SK-N-SH (cell line): ENCODE measurements at regions not wholly inside any gene's neighbourhood (a gene's known extent, or its start where the extent isn't known, plus 50 kb on each side); places are given as distances from the start of the nearest gene placed in this dataset.

Experiments used
- CTCF ChIA-PET: fragments of 300-600, 350-600 bp; formaldehyde crosslinking; extraction: SDS; loops from one replicate; lab custom pipeline; 2021; lab: Yijun Ruan, JAX
- POLR2A ChIA-PET: fragments of 350-600 bp; sonication (Branson Sonifier 250); formaldehyde crosslinking; extraction: SDS; loops from one replicate; lab custom pipeline; 2020; ENCODE audit warnings: antibody characterized with exemption, inconsistent platforms; lab: Yijun Ruan, JAX
- DNase-seq: peaks from one replicate; pipeline ENCODE4 v3.0.0; 2012
- H2AFZ ChIP-seq: fragments of 200-600 bp; sonication (generic); 2 replicates; pipeline ENCODE4 v1.8.1; 2016; ENCODE audit warnings: antibody characterized with exemption, mild to moderate bottlenecking, low read depth
- H3F3A ChIP-seq: fragments of 200-600 bp; sonication (generic); replicated peaks from 2 replicates; pipeline ENCODE3; 2016; ENCODE audit warnings: antibody characterized with exemption, mild to moderate bottlenecking; ENCODE audit not compliant: insufficient read depth
- H3K27ac ChIP-seq, 2 experiments: fragments of 200-500 bp in 1 of 2; fragments of 200-600 bp in 1 of 2; sonication (Bioruptor generic) in 1 of 2; sonication (generic), shearing (Covaris generic) in 1 of 2; 2 replicates each; pipeline versions ENCODE4 v1.5.1 to v1.6.1; 2014 to 2016; ENCODE audit warnings: low read depth in 2 of 2, inconsistent platforms in 1 of 2, low read length in 1 of 2, mild to moderate bottlenecking in 1 of 2, mixed read lengths in 1 of 2
- H3K27me3 ChIP-seq: fragments of 200-600 bp; sonication (generic), shearing (Covaris generic); 2 replicates; pipeline ENCODE4 v1.6.1; 2016; ENCODE audit warnings: mixed run types; ENCODE audit not compliant: insufficient read depth
- H3K36me3 ChIP-seq, 2 experiments: fragments of 200-500 bp in 1 of 2; fragments of 200-600 bp in 1 of 2; sonication (Bioruptor generic) in 1 of 2; sonication (generic) in 1 of 2; replicated peaks in 1 of 2; 2 replicates each; pipeline versions ENCODE3 to v1.5.1; 2014 to 2016; ENCODE audit warnings: low read length in 1 of 2, mild to moderate bottlenecking in 1 of 2; ENCODE audit not compliant: insufficient read depth in 2 of 2, control insufficient read depth in 1 of 2
- H3K4me1 ChIP-seq, 2 experiments: fragments of 200-500 bp in 1 of 2; fragments of 200-600 bp in 1 of 2; sonication (Bioruptor generic) in 1 of 2; sonication (generic), shearing (Covaris generic) in 1 of 2; 2 replicates each; pipeline versions ENCODE4 v1.5.1 to v1.6.1; 2014 to 2016; ENCODE audit warnings: low read depth in 1 of 2, low read length in 1 of 2, mixed run types in 1 of 2; ENCODE audit not compliant: insufficient read depth in 2 of 2, control insufficient read depth in 1 of 2
- H3K4me2 ChIP-seq: fragments of 200-600 bp; sonication (generic), shearing (Covaris generic); 2 replicates; pipeline ENCODE4 v1.6.1; 2017; ENCODE audit warnings: mixed run types
- H3K4me3 ChIP-seq, 2 experiments: fragments of 200-500 bp in 1 of 2; fragments of 200-600 bp in 1 of 2; sonication (Bioruptor generic) in 1 of 2; sonication (generic), shearing (Covaris generic) in 1 of 2; 2 replicates each; pipeline versions ENCODE4 v1.5.1 to v1.8.1; 2014 to 2016; ENCODE audit warnings: low read depth in 2 of 2, inconsistent platforms in 1 of 2, low read length in 1 of 2, mild to moderate bottlenecking in 1 of 2, mixed read lengths in 1 of 2, moderate library complexity in 1 of 2
- H3K79me2 ChIP-seq: fragments of 200-600 bp; sonication (generic); 2 replicates; pipeline ENCODE4 v1.8.1; 2017; ENCODE audit warnings: mild to moderate bottlenecking; ENCODE audit not compliant: insufficient read depth
- H3K9ac ChIP-seq: fragments of 200-600 bp; sonication (generic); 2 replicates; pipeline ENCODE4 v1.6.1; 2017; ENCODE audit warnings: mixed run types
- H3K9me2 ChIP-seq: fragments of 200-600 bp; sonication (generic); 2 replicates; pipeline ENCODE4 v1.6.1; 2017; ENCODE audit warnings: mixed run types
- H3K9me3 ChIP-seq: fragments of 200-600 bp; sonication (generic); 2 replicates; pipeline ENCODE4 v1.6.1; 2017; ENCODE audit warnings: mixed run types, mild to moderate bottlenecking, moderate library complexity
- H4K20me1 ChIP-seq: fragments of 200-600 bp; sonication (generic); 2 replicates; pipeline ENCODE4 v1.6.1; 2017; ENCODE audit warnings: mild to moderate bottlenecking, mixed run types; ENCODE audit not compliant: insufficient read depth
- ELF1 ChIP-seq: IDR thresholded peaks from 2 replicates; pipeline ENCODE4 v1.4.0; 2012
- EP300 ChIP-seq, 2 experiments: IDR thresholded peaks; 2 replicates each; pipeline versions ENCODE4 v1.4.0 to v1.6.1; 2012; ENCODE audit warnings: borderline replicate concordance in 1 of 2, low read depth in 1 of 2, low read length in 1 of 2
- EZH2phosphoT487 ChIP-seq: fragments of 200-600 bp; sonication (generic); IDR thresholded peaks from 2 replicates; pipeline ENCODE4 v1.6.1; 2017; ENCODE audit warnings: low read depth, mixed run types, mild to moderate bottlenecking, antibody characterized with exemption, moderate library complexity, borderline replicate concordance
- FOXM1 ChIP-seq: IDR thresholded peaks from 2 replicates; pipeline ENCODE4 v1.4.0; 2012; ENCODE audit warnings: low read depth, mild to moderate bottlenecking
- GABPA ChIP-seq: IDR thresholded peaks from 2 replicates; pipeline ENCODE4 v1.4.0; 2012; ENCODE audit warnings: low read depth, mild to moderate bottlenecking
- MEF2A ChIP-seq: IDR thresholded peaks from 2 replicates; pipeline ENCODE4 v1.4.0; 2012; ENCODE audit warnings: low read depth, borderline replicate concordance
- MXI1 ChIP-seq: IDR thresholded peaks from 2 replicates; pipeline ENCODE4 v1.6.1; 2012; ENCODE audit warnings: mild to moderate bottlenecking, low read depth, low read length, improper control_type of control experiment
- NFIC ChIP-seq: IDR thresholded peaks from 2 replicates; pipeline ENCODE4 v1.4.0; 2012; ENCODE audit warnings: borderline replicate concordance
- NRF1 ChIP-seq: IDR thresholded peaks from 2 replicates; pipeline ENCODE4 v1.6.1; 2012; ENCODE audit warnings: low read depth, mild to moderate bottlenecking, low read length
- RCOR1 ChIP-seq: fragments of 150-350 bp; IDR thresholded peaks from 2 replicates; pipeline ENCODE4 v1.6.1; 2017; ENCODE audit warnings: antibody characterized with exemption, low read length
- RFX5 ChIP-seq: IDR thresholded peaks from 2 replicates; pipeline ENCODE4 v1.6.1; 2012; ENCODE audit warnings: mild to moderate bottlenecking, improper control_type of control experiment, low read length
- RXRA ChIP-seq: IDR thresholded peaks from 2 replicates; pipeline ENCODE4 v1.4.0; 2012; ENCODE audit warnings: low read depth, mild to moderate bottlenecking, borderline replicate concordance
- SMC3 ChIP-seq: IDR thresholded peaks from 2 replicates; pipeline ENCODE4 v1.6.1; 2012; ENCODE audit warnings: low read depth, low read length, improper control_type of control experiment
- TCF12 ChIP-seq: IDR thresholded peaks from 2 replicates; pipeline ENCODE4 v1.4.0; 2012
- WGBS: methylation state at CpG from one replicate; pipeline ENCODE4 v1.1.6; 2017; ENCODE audit warnings: low lambda C conversion rate; 5-methylcytosine and 5-hydroxymethylcytosine counted together
- TF ChIP-seq, protein P1 (sequence below): IDR thresholded peaks from 2 replicates; pipeline ENCODE4; 2012
- TF ChIP-seq, protein P2 (sequence below): IDR thresholded peaks from 2 replicates; pipeline ENCODE4 v1.4.0; 2012; ENCODE audit warnings: low read depth
- TF ChIP-seq, protein P3 (sequence below): IDR thresholded peaks from 2 replicates; pipeline ENCODE4 v1.4.0; 2012; ENCODE audit warnings: low read depth, borderline replicate concordance

DNA sequence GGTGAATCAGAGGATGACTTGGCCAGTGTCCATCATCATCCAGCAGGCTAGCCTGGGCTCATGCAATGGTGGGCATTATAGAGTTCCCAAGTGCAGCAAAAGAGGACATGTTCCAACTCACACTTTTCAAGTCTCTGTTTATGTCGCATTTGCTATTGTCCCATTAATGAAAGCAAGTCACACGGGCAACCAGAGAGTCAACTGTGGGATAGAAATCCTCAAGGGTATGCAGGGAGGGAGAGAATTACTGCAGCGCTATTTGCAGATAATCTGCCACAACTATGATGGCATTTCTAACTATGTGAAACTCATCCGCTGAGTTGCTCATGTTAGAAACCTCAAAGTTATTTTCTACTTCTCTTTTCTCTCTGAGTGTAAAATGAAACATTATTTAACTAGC lies 78.5 kb upstream of the TAB3 start:
- no peaks in the 10 kb centered on the region for H3K9me3 ChIP-seq
- no peaks in the 10 kb centered on the region for H3K36me3 ChIP-seq
- DNase-seq = no peak
- no peak overlapping the region for H3K4me3 ChIP-seq
- no peaks in the 10 kb centered on the region for H3K9me2 ChIP-seq
- H3K27me3 ChIP-seq = no peaks in the 10 kb centered on the region; the same call in 1 of the 2 replicates
- no peak overlapping the region for H3K27ac ChIP-seq
- H3K4me2 ChIP-seq = no peak overlapping the region
- CTCF ChIA-PET = interaction anchor here (1.1 to 1.7 kb wide), 3 partner anchors 69 to 690 kb away, joined by 3 to 5 read pairs (median 4); no protein-coding TSS in a partner anchor
- H3K4me1 ChIP-seq = no peaks in the 10 kb centered on the region
- no peaks in the 10 kb centered on the region for H3F3A ChIP-seq
- POLR2A ChIA-PET = no interaction called here
- WGBS = 28% methylated on average over 4 of the region's 4 CpGs
- no peak overlapping the region for H2AFZ ChIP-seq
- no peak overlapping the region for H3K9ac ChIP-seq
- H3K79me2 ChIP-seq = no peaks in the 10 kb centered on the region
- TF ChIP-seq EP300 (IDR thresholded peaks at IDR 0.05; ENCODE audit: borderline replicate concordance in 1 of 2, low read depth in 1 of 2, low read length in 1 of 2) = no peak
- TF ChIP-seq RFX5 = no peak
- TF ChIP-seq EZH2phosphoT487 = no peak
- TF ChIP-seq RCOR1 = no peak
- TF ChIP-seq, protein P1, sequence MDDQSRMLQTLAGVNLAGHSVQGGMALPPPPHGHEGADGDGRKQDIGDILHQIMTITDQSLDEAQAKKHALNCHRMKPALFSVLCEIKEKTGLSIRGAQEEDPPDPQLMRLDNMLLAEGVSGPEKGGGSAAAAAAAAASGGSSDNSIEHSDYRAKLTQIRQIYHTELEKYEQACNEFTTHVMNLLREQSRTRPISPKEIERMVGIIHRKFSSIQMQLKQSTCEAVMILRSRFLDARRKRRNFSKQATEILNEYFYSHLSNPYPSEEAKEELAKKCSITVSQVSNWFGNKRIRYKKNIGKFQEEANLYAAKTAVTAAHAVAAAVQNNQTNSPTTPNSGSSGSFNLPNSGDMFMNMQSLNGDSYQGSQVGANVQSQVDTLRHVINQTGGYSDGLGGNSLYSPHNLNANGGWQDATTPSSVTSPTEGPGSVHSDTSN = no peak
- TF ChIP-seq TCF12 = no peak
- TF ChIP-seq SMC3 = no peak
- H4K20me1 ChIP-seq = no peaks in the 10 kb centered on the region

DNA sequence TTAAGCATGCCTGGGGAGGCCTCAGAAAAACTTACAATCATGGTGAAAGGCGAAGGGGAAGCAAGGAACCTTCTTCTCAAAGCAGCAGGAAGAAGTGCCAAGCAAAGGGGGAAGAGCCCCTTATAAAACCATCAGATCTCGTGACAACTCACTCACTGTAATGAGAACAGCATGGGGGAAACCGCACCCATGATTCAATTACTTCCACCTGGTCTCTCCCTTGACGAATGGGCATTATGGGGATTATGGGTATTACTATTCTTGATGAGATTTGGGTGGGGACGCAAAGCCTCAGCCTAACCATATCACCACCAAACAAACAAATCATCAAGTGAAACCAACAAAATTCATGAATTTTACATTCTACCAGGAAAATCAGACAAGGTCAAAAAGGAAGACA lies 76.7 kb upstream of the TAB3 start:
- Histone ChIP-seq H3K4me3 (no peak overlapping the region), H2AFZ (no peak overlapping the region), H3K27me3 (no peaks in the 10 kb centered on the region; the same call in 1 of the 2 replicates), H3K27ac (no peak overlapping the region), H3K36me3 (no peaks in the 10 kb centered on the region), H4K20me1 (no peaks in the 10 kb centered on the region), H3K4me2 (no peak overlapping the region), H3F3A (no peaks in the 10 kb centered on the region), H3K9me2 (no peaks in the 10 kb centered on the region), H3K4me1 (no peaks in the 10 kb centered on the region), H3K79me2 (no peaks in the 10 kb centered on the region), H3K9me3 (no peaks in the 10 kb centered on the region), H3K9ac (no peak overlapping the region)
- CTCF ChIA-PET = no interaction called here
- no peak for DNase-seq
- POLR2A ChIA-PET = no interaction called here
- WGBS = 49% methylated on average over 5 of the region's 5 CpGs
- TF ChIP-seq, protein P2, sequence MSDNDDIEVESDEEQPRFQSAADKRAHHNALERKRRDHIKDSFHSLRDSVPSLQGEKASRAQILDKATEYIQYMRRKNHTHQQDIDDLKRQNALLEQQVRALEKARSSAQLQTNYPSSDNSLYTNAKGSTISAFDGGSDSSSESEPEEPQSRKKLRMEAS = no peak
- no peak for TF ChIP-seq GABPA

DNA sequence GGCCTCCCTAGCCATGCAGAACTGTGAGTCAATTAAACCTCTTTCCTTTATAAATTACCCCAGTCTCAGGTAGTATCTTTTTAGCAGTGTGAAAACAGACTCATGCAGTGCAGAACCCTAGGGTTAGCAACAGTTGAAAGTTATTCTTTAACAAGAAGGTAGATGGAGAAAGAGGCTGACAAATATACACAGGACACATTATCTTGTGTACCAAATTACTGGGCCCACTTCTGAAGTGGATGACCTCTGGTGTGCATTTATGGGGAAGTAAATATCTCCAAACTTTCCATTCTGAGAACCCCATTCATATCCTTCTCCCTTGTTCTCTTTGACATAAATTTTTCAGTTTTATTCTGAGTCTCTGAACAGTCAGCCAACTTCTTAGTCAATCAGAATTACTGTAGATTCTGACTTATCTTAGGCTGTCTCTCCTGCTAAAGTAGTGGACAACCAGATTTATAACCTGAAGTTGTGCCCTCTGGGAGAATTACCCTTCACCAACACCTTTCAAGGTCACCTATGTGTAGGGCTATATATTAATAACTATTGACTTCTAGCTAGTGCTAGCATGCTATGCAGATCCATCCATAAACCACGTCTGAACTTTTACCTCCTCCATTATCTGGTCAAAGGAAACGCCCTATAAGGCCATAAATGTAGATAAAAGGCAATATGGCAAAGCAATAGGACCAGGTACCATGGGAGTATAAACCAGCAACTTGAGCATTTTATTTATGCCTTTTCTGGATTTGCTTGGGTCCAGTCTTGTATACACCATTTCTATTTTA lies 72.5 kb upstream of the TAB3 start:
- H3K9me2 ChIP-seq = no peaks in the 10 kb centered on the region
- no peaks in the 10 kb centered on the region for H3K4me1 ChIP-seq
- DNase-seq = no peak
- H3K4me2 ChIP-seq = no peak overlapping the region
- no peaks in the 10 kb centered on the region for H3K79me2 ChIP-seq
- H3K9me3 ChIP-seq = no peaks in the 10 kb centered on the region
- H2AFZ ChIP-seq = no peak overlapping the region
- no peaks in the 10 kb centered on the region for H3F3A ChIP-seq
- H3K27me3 ChIP-seq = no peaks in the 10 kb centered on the region
- WGBS = 15% methylated on average over 2 of the region's 2 CpGs
- CTCF ChIA-PET = no interaction called here
- no peaks in the 10 kb centered on the region for H3K36me3 ChIP-seq
- H3K9ac ChIP-seq = no peak overlapping the region
- TF ChIP-seq NRF1 = no peak
- TF ChIP-seq, protein P3, sequence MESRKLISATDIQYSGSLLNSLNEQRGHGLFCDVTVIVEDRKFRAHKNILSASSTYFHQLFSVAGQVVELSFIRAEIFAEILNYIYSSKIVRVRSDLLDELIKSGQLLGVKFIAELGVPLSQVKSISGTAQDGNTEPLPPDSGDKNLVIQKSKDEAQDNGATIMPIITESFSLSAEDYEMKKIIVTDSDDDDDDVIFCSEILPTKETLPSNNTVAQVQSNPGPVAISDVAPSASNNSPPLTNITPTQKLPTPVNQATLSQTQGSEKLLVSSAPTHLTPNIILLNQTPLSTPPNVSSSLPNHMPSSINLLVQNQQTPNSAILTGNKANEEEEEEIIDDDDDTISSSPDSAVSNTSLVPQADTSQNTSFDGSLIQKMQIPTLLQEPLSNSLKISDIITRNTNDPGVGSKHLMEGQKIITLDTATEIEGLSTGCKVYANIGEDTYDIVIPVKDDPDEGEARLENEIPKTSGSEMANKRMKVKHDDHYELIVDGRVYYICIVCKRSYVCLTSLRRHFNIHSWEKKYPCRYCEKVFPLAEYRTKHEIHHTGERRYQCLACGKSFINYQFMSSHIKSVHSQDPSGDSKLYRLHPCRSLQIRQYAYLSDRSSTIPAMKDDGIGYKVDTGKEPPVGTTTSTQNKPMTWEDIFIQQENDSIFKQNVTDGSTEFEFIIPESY = no peak
- no peak for TF ChIP-seq FOXM1
- no peak for TF ChIP-seq TCF12
- TF ChIP-seq RXRA = no peak
- no peak for TF ChIP-seq ELF1
- TF ChIP-seq MXI1 = no peak
- TF ChIP-seq MEF2A = no peak
- no peak for TF ChIP-seq SMC3
- TF ChIP-seq NFIC = no peak
- no peak overlapping the region for H3K27ac ChIP-seq
- no peaks in the 10 kb centered on the region for H4K20me1 ChIP-seq
- no peak overlapping the region for H3K4me3 ChIP-seq
- POLR2A ChIA-PET = no interaction called here
